T-helper 2 cell (primary cell): ENCODE measurements at regions not wholly inside any gene's neighbourhood (a gene's known extent, or its start where the extent isn't known, plus 50 kb on each side); places are given as distances from the start of the nearest gene placed in this dataset.

Source experiments
- DNase-seq, 5 experiments: peaks; one replicate each; pipeline versions ENCODE4 v3.0.0 to v3.0.0-alpha.2; 2012 to 2022

DNA sequence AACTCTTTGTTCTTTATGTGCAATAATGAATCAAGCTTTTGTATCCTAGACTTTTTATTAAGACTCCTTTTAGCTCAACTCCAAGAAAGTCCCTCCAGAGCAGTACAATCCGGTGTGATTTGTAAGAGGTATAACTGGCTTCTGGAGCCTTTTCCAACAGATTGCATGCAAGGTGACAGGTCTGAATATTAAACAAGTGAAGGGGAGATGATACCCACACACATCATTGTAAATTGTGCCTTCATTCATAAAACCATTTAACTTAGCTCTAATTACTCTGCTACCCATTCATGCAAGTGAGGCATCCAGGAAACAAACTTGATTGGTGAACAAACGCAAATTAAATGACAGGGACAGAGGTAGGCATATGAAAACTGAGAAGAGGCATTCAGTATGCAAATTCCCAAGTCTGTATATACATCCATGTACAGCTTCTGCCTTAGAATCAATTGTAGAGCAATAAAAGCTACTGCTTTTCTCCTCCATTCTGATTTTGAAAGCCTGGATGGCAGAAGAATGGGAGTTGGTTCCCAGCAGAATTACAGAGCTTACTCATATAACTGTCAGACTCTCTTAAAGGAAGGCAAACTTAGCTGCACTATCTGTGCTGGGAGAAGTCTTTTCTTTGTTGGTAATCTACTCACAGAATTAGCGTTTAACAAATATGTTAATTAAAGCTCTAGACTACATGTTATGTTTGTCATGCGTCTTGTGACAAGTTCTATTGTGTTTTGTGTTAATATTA lies 261.0 kb upstream of the CDH6 start:
- no peak for DNase-seq

DNA sequence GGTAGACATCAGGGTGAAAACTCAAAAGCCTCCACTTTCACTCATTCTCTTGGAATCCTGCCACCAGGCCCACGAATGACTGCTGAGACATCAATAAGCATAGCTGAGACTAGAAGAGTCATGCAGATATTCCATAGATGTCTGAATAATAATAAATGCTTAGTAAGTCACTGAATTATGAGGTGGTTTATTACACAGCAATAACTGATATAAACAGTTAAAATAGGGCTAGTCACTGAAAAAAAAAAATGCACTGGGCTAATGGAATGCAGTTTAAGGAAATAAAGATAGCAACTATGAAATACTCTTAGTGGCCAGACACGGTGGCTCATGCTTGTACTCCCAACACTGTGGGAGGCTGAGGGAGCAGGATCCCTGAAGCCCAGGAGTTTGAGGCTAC lies 262.8 kb upstream of the CDH6 start:
- no peak for DNase-seq

DNA sequence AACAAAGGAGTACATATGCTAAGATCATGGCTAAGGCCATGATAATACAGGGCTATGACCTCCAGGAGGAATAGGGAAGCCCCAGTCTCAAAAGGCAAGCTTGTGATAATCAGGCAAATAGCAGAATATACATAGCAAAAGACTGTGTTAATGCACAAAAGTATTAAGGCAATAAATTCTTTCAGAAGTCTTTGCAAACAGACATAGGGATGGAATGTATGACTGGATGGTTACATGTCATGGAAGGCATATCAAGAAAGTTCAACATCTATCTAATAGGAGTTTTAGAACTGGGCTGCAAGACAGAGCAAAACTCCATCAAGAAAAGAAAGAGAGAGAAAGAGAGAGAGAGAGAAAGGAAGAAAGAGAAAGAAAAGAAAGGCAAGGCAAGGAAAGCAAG lies 264.5 kb upstream of the CDH6 start:
- no peak for DNase-seq

DNA sequence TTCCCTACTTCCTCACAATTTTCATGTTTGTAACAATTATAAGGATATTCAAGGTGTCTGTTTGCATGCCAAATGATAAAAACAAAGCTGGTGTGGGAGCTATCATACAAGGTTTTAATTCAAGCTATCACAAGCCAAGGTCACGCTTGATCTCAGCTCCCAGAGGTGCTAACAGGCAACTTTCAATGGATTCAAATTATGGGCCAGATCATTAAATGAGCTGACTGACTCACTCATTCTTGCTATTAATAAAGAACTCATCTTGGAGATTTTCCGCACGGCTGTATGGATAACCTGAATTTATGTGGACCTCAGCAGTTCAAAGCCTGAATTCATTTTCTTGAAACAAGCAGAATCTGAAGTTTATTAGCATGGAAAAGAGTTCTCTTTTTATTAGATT lies 267.3 kb upstream of the CDH6 start:
- DNase-seq, result no peak

DNA sequence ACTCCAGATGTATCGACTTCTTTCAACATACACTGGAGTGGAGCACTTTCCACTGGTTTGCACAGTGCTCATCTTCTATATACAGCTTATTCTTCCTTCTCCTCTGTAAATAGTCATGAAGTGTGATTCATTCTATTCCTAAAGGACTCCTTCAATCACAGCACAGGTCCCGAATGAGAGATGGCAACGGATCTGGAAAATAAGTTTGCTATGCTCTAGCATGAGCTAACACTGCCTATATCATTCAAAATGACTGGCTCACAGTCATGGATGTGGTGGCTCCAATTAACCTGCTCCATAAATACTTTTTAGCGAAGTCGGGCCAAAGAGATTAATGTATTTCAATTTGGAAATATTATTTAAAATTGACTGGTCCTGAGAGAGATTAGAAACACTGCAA lies 272.1 kb upstream of the CDH6 start:
- DNase-seq, result no peak

DNA sequence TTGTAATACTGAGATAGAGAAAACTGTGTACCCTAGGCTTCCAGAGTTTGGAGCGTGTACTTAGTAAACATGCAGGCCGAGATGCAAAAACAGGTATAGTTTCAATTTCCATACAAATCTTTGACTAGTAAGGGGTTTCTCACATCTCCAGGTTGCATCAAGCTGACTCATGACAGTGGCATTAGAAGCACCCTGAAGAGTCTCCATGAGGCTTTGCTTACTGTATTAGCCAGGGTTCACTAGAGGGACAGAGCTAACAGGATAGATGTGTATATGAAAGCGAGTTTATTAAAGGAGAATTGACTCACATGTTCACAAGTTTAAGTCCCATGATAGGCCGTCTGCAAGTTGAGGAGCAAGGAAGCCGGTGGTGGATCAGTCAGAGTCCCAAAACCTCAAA lies 275.3 kb upstream of the CDH6 start:
- DNase-seq, result no peak

DNA sequence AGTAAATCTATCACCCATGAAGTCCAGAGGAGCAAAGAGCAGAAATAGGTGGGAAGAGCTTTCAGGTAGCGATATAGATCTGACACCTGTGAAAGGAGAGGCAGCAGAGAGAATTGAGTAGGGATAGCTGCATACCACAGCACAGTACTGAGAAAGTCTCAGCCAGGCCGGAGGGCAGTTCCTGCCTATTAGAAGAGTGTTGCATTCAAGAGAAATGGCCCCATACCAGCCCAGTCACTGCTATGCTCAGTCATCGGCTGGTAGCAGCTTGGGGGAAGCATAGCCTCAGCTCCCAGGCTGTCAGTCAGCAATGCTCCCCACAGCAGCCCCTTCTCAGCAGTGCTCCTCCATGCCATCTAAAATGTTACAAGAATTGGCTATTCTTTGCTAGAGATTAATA lies 285.1 kb upstream of the CDH6 start:
- DNase-seq, result no peak

DNA sequence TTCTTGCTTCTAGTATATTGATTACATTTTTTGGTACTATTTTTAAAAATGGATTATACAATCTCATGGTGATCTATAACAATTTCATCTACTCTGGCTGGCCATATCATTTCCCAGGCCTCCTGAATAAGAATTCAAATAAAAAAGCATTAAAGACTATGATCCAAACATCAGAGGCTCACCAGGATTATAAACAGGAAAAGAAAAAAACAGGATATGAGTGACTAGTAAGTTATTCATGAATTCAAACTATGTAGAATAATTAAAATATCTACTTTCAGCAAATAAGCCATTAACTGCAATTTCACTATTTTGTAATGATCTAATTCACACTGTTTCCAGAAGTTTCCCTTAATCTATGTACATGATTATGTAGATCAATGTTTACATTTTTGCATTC lies 293.1 kb upstream of the CDH6 start:
- DNase-seq, result no peak

DNA sequence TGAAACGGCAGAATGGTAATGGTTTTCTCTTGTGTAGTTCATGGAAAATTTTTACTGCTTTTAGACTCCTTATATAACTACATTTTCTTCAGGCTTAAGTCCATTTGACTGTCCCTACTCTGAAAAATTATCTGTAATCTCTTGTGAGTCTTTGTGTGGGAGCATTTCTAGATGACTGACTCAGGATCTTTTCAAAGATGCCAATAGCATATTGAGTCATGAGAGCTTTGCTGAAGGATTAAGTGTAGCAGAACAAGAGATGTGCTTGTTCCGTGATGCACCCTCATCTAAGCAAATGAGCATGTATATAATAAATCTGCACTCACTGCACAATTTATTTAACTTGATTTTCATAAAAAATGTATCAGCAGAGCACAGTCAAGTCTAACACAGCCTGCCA lies 298.7 kb upstream of the CDH6 start:
- no peak for DNase-seq

DNA sequence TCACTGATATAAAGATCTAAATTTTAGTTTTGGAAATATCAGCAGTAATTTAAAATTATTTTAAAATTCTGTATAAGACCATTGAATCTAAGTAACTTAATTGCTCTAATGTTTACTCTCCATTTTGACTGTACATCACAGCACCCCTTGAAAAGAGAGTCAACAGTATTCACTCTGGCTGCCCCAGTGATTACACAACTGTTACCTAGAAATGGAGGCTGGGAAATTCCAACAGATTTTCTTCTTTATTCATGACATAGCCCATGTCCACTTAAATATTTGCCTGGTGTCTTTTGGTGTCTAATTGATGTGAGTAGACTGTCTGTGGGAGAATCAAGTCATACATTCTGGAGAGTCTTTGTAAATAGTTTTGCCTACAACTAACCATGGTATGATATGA lies 301.8 kb upstream of the CDH6 start:
- no peak for DNase-seq

DNA sequence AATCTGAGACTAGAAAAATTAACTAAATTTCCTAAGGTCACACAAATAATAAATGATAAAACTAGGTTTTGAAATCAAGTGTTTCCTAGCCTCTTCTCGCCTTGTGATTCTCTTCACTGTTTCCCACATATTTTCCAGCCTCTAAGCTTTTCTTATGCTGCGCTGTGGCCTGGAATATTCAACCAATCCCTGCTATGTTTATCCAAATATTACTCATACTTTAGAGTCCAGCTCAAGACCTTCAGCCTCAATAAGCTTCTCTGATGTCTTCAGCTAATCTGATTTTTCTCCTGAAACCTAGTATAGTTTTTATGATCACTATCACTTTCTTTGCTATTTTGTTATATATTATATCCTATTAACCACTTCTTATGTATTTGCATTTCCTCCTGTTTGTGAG lies 303.1 kb upstream of the CDH6 start:
- DNase-seq, result no peak

DNA sequence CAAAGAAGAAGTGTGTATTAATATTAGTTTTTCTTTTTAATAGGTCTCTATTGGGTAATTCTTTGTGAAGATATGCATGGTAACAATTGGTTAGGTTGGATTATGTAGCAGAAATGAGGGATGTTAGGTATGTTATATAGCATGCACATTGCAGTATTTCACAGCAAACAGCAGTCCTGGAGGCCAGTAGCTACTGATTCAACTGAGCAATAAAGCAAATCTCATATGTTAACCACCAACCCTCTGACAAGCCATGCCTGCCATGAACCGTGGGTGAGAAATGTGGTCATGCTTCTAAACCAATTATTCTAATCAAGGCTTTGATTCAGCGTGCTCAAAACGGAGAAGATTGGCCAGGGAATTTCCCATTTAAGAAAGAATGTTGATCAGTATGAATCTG lies 313.0 kb upstream of the CDH6 start:
- DNase-seq, result no peak

DNA sequence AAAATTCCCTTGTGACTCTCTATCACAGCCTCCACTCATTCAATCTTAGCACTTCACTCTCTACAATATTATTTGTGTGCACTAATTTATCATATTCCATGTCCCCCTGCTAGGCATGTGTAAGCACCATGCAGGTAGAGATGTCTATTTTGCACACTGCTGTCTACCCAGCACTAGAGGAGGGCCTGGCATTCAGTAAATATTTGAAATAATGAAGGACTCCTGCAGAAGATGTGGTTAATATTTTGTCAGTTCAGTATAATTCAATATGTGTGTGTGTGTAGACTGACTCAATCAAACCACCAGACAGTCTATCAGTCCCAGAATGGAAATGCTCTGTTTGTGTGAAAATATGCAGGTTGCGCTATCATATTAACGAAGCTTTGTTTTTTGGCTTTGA lies 313.6 kb upstream of the CDH6 start:
- no peak for DNase-seq

DNA sequence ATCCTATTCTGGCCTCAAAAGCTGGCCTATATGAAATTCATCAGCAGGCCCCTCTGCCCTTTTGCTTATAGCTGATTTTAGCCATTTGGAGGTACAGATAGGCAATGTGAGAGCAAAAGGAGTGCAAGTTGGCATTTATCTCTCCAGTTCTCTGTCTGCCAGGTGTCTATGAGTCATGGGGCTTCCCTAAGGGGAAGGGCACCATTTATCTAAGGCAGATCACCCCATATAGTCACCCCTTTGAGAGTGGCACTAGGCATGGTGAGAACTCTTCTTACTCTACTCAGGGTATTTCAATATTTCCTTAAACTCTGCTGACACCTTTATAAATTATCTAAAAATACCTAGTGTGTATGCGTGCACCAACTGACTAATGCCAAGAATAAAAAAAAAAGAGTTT lies 314.7 kb upstream of the CDH6 start:
- no peak for DNase-seq

DNA sequence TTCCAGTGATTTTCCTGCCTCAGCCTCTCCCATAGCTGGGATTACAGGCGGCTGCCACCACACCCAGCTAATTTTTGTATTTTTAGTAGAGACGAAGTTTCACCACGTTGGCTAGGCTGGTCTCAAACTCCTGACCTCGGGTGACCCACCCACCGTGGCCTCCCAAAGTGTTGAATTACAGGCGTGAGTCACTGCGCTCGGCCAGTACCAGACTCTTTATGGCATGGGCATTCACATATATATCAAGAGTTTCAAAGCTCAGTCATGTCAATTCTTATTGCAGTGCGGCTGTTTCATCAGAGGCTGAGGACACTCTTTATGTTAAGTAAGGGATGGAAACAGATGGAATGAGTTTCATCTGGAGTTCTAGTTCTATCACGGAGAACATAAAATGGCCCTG lies 315.2 kb upstream of the CDH6 start:
- no peak for DNase-seq

DNA sequence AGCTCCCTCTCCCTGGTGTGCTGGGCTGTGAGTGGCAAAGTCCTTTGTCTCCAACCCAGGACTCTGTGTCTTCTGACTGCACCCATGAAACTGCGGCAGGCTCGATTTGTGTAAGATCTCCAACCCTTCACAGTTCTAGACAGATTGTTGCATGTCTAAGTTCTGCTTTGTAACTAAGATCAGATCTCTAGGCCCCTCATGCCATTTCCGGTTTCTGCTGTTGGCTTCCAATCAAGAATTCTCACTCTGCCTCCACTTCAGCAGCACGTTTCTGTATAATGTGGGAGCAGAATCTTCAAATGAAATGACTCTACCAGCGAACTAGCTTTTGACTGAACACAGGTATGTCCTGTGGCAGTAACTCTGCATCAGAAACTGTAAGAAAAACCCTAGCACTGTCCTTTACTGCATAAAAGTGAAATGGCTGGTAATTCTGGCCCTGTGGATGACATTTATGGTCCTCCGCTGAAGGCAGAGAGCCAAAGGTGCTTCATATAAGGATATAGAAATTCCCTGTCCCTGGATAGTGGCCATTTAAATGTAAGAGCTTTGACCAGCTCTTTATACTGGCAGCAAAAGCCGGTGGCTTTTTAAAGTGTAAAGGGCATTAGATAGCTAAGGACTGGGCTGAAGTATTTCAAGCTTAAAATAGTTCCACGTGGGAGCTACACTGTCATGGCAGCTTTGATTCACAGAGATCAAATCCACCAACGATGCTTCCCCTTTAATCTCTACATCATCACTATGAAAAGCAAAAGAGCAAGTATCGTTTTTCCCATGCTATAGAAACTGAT lies 319.0 kb upstream of the CDH6 start:
- DNase-seq, result no peak

DNA sequence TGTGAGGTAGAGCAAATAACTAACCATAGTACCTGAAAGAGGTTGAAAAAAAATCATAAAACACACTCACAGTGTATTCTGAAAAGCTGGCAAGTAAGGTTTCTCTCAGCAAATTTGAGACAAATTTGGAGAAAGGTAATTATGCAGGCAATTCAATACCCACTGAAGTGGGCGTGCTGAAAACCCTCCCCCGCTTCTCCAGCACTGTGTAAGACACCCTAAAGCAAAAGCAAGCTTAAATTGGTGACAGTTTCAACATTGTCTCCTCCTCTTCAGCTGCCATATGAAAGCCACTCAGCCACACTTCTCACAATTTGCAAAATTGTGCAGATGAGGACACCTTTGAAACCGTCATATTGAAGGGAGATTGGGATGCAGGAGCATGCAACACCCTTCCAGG lies 322.3 kb upstream of the CDH6 start:
- DNase-seq, result no peak

DNA sequence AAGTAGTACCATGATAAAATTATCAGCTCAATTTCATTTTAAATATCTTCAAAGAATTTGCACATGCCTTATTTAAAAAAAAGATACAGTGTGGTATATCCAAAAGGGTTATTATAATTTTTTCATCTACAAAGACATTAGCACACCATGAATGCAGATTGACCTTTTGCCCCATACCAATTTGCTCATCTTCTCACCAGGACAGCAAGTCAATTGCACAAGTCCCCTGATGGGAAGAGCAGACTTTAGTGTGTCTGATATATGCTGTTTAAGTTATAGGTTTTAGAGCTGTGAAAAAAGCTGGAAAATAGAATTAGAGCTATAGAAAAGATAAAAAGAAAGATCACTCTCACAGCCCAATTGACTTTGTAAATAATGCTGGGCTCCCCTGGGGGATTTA lies 325.8 kb upstream of the CDH6 start:
- DNase-seq, result no peak

DNA sequence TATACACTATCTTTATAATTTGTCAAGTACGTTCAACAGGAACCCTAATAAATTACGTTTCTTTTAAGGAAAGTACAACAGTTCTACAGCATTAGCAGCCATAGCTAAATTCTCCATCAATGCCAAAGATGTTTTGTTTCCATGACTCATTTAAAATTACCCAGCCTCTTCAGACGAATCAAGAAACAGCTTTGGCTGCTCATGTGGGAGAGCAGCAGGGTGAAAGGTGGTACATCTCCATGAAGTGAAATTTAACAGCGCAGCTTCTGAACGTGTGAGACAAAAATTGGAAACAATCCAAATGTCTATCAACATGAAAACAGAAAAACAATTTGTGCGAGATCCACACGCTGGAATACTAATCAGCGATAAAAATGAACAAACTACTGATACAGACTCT lies 327.3 kb upstream of the CDH6 start:
- DNase-seq, result no peak

DNA sequence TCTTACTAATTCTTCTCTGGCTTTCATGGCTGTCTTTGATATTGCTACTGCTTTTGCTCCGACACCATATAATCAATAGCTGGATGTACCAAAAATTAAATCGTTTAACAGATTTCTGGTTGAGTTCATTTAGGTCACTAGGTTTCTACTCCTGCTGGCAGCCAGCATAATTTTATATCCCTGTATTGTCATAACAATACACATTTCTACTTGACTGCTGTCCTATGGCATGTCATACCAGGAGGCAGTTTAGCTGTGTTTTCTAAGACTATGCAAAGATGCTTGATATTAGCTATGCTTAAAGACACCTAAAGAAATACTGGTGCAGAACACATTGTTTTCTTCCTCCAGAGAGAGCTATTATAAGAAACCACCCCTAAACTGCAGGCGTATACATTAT lies 337.2 kb upstream of the CDH6 start:
- DNase-seq, result no peak

DNA sequence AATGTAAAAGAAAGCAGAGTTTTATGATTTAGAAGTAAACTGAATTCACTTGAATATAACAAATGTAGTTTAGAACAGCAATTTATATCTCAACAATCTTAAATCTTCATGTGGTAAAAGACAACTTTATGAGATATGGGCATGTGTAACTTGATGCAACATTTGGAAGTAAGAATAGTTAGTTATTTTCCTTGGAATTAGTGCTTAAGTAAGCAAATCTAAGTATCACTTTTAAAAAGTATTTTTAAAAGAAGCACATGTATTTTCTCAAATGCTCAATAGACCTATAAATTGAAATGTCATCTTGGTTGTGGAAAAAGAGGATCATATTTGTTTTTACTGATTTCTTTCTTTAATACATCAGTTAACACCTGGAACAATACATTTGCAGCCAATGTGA lies 340.3 kb upstream of the CDH6 start:
- DNase-seq, result no peak

DNA sequence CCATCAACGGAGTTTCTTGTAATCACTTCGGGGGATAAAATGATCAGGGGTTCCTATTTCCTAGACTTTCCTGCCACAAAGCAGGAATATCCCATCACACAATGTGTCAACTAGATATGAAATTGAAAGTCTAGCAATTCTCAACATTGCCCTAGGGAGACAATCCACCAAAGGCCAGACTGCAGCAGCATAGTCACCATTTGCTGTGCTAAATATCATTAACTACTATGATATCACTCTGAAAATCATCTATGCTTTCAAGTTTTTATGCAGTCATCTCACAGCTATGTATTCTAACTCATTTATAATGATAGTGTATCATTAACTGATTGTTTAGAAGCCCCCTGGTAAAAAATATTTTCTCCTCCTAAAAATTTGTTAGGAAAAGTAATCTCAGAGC lies 342.6 kb upstream of the CDH6 start:
- DNase-seq, result no peak

DNA sequence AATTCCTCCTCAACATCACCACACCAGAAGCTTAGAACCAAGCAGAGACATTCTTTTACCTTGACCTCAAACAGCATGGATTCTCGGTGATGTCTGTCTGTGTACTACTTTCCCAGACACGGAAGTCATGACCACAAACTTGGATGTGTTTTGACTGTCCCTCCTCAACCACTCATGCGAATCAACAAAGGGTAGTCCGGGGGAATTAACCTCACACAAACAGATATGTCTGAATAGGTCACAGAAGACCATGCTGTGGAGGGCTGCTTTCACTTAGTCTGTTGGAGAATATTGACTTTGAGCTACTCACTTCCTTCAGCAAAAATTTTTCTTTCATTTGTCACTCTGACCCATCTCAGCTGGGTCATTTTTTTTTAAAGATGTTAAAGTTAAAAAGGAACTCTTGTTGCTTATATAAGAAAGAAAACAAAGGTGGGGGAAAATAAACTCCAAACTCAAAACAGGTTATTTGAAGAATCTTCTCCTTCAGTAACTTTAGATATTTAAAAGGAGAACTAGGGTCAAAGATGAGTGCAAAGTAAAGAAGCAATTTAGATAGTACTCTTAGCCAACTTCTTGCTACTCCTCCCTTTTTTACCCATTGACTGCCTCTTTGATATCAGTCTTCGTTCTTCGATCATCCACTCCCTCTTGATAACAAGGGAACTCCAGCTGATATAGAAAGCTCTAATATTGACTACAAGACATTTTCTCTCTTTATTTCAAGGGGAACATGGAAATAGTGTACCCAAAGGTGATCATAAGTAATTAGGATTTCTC lies 343.4 kb upstream of the CDH6 start:
- no peak for DNase-seq

DNA sequence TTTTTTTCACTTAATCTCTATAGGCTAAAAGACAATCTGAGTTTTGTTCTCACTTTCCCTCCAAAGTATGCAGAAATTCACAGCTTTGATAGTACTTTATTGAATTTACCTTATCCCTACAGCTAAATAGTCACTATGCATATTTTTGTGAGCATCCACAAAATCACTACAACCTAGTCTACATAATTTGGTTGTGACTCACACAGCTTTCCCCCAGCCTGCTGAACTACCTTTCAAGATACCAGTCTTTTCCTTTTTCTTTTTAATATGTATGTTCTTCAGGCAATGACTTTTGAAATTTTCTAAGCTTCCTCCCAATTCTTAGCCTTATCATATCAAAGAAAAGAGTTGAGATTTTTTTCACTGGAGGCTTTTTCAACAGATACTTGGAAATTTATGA lies 347.3 kb upstream of the CDH6 start:
- no peak for DNase-seq
